ENCODE measurements at regions not wholly inside any gene's neighbourhood (a gene's known extent, or its start where the extent isn't known, plus 50 kb on each side); places are given as distances from the start of the nearest gene placed in this dataset.

GRCh38 chr3:147744967-147745366, 335.8 kb downstream of the ZIC1 start:
- TF ChIP-seq EP300 (IDR thresholded peaks at IDR 0.05) (no peak), CTCF (IDR thresholded peaks at IDR 0.05) (no peak), POLR2A (IDR thresholded peaks at IDR 0.05) (no peak)
